H9 (cell line): ENCODE measurements at regions not wholly inside any gene's neighbourhood (a gene's known extent, or its start where the extent isn't known, plus 50 kb on each side); places are given as distances from the start of the nearest gene placed in this dataset.

Source experiments
- DNase-seq: peaks from one replicate; pipeline ENCODE4 v3.0.0-alpha.2; 2017
- H2AFZ ChIP-seq: one replicate; pipeline ENCODE4 v1.6.1; 2013; ENCODE audit warnings: mild to moderate bottlenecking, low read length, control low read depth, moderate library complexity
- H2AK5ac ChIP-seq: 2 replicates; pipeline ENCODE4 v1.6.1; 2013; ENCODE audit warnings: low read length, control low read depth, mixed read lengths; ENCODE audit not compliant: insufficient read length
- H2BK120ac ChIP-seq: one replicate; pipeline ENCODE4 v1.6.1; 2013; ENCODE audit warnings: low read depth, mild to moderate bottlenecking, low read length, control low read depth, inconsistent platforms; ENCODE audit not compliant: poor library complexity, severe bottlenecking
- H2BK12ac ChIP-seq: 2 replicates; pipeline ENCODE4 v1.6.1; 2013; ENCODE audit warnings: low read length, control low read depth, mixed read lengths, low read depth; ENCODE audit not compliant: insufficient read length
- H2BK15ac ChIP-seq: 2 replicates; pipeline ENCODE4 v1.6.1; 2013; ENCODE audit warnings: low read depth, low read length, control low read depth
- H2BK20ac ChIP-seq: one replicate; pipeline ENCODE4 v1.6.1; 2013; ENCODE audit warnings: low read depth, mild to moderate bottlenecking, low read length, control low read depth, inconsistent platforms; ENCODE audit not compliant: poor library complexity, severe bottlenecking
- H2BK5ac ChIP-seq: 2 replicates; pipeline ENCODE4 v1.6.1; 2013; ENCODE audit warnings: low read length, control low read depth, mixed read lengths; ENCODE audit not compliant: insufficient read length
- H3K14ac ChIP-seq: 2 replicates; pipeline ENCODE4 v1.6.1; 2013; ENCODE audit warnings: low read length, control low read depth; ENCODE audit not compliant: insufficient read depth
- H3K18ac ChIP-seq: 2 replicates; pipeline ENCODE4 v1.6.1; 2013; ENCODE audit warnings: low read depth, mild to moderate bottlenecking, mixed read lengths, low read length, control low read depth; ENCODE audit not compliant: insufficient read length
- H3K23ac ChIP-seq: 2 replicates; pipeline ENCODE4 v1.6.1; 2013; ENCODE audit warnings: low read length, control low read depth, mixed read lengths, low read depth; ENCODE audit not compliant: insufficient read length
- H3K23me2 ChIP-seq: 2 replicates; pipeline ENCODE4 v1.6.1; 2013; ENCODE audit warnings: low read depth, mild to moderate bottlenecking, mixed read lengths, low read length, control low read depth; ENCODE audit not compliant: insufficient read length, poor library complexity, severe bottlenecking
- H3K27ac ChIP-seq: 2 replicates; pipeline ENCODE4 v1.5.1; 2013; ENCODE audit warnings: low read length, control low read depth, mixed read lengths, low read depth; ENCODE audit not compliant: insufficient read length
- H3K27me3 ChIP-seq: 2 replicates; pipeline ENCODE4 v1.6.1; 2013; ENCODE audit warnings: low read length, control low read depth, inconsistent platforms; ENCODE audit not compliant: insufficient read depth
- H3K4ac ChIP-seq: 2 replicates; pipeline ENCODE4 v1.6.1; 2013; ENCODE audit warnings: low read depth, mild to moderate bottlenecking, control low read depth, inconsistent platforms, low read length, moderate library complexity
- H3K4me1 ChIP-seq: 2 replicates; pipeline ENCODE4 v1.6.1; 2013; ENCODE audit warnings: low read length, control low read depth, inconsistent platforms; ENCODE audit not compliant: insufficient read depth
- H3K4me2 ChIP-seq: 2 replicates; pipeline ENCODE4 v1.6.1; 2013; ENCODE audit warnings: low read length, control low read depth, mixed read lengths; ENCODE audit not compliant: insufficient read length, insufficient read depth
- H3K56ac ChIP-seq: 2 replicates; pipeline ENCODE4 v1.6.1; 2013; ENCODE audit warnings: low read depth, mild to moderate bottlenecking, mixed read lengths, low read length, control low read depth; ENCODE audit not compliant: insufficient read length
- H3K79me1 ChIP-seq: 2 replicates; pipeline ENCODE4 v1.6.1; 2013; ENCODE audit warnings: low read depth, mild to moderate bottlenecking, moderate library complexity, low read length, control low read depth, inconsistent platforms; ENCODE audit not compliant: insufficient read depth, poor library complexity, severe bottlenecking
- H3K79me2 ChIP-seq: 2 replicates; pipeline ENCODE4 v1.6.1; 2013; ENCODE audit warnings: low read length, control low read depth, inconsistent platforms; ENCODE audit not compliant: insufficient read depth
- H3K9ac ChIP-seq: 2 replicates; pipeline ENCODE4 v1.6.1; 2013; ENCODE audit warnings: low read length, control low read depth, mixed read lengths; ENCODE audit not compliant: insufficient read length; ENCODE audit errors: extremely low read depth
- H3K9me3 ChIP-seq: one replicate; pipeline ENCODE4 v1.6.1; 2013; ENCODE audit warnings: low read depth, low read length, inconsistent platforms; ENCODE audit not compliant: control insufficient read depth
- H3T11ph ChIP-seq: one replicate; pipeline ENCODE4 v1.6.1; 2013; ENCODE audit warnings: mild to moderate bottlenecking, low read length, control low read depth, inconsistent platforms
- H4K20me1 ChIP-seq: one replicate; pipeline ENCODE4 v1.6.1; 2013; ENCODE audit not compliant: control insufficient read depth, insufficient read length, insufficient read depth
- H4K5ac ChIP-seq: 2 replicates; pipeline ENCODE4 v1.6.1; 2013; ENCODE audit warnings: low read depth, mild to moderate bottlenecking, mixed read lengths, low read length, control low read depth; ENCODE audit not compliant: insufficient read length
- H4K8ac ChIP-seq: replicated peaks from 2 replicates; pipeline ENCODE4 v1.6.1; 2013; ENCODE audit warnings: low read length, control low read depth, mixed read lengths, low read depth; ENCODE audit not compliant: insufficient read length
- H4K91ac ChIP-seq: 2 replicates; pipeline ENCODE4 v1.6.1; 2013; ENCODE audit warnings: low read depth, mild to moderate bottlenecking, moderate library complexity, mixed read lengths, low read length, control low read depth; ENCODE audit not compliant: insufficient read length
- H3K27ac Mint-ChIP-seq, 3 experiments: 2 replicates in 2 of 3; 3 replicates in 1 of 3; pipeline ENCODE4 v1.8.0; 2020 to 2021; ENCODE audit warnings: mixed read lengths in 3 of 3, mild to moderate bottlenecking in 1 of 3, moderate library complexity in 1 of 3
- H3K27me3 Mint-ChIP-seq: 2 replicates; pipeline ENCODE4 v1.8.0; 2021; ENCODE audit warnings: low read depth, mild to moderate bottlenecking, moderate library complexity, mixed read lengths
- H3K36me3 Mint-ChIP-seq, 3 experiments: 2 replicates in 2 of 3; 3 replicates in 1 of 3; pipeline ENCODE4 v1.8.0; 2020 to 2021; ENCODE audit warnings: low read depth in 3 of 3, mixed read lengths in 3 of 3; ENCODE audit not compliant: insufficient read depth in 1 of 3
- H3K4me1 Mint-ChIP-seq, 2 experiments: 2 replicates each; pipeline ENCODE4 v1.8.0; 2020; ENCODE audit warnings: mixed read lengths in 2 of 2
- H3K4me3 Mint-ChIP-seq, 2 experiments: 2 replicates in 1 of 2; 3 replicates in 1 of 2; pipeline ENCODE4 v1.8.0; 2020 to 2021; ENCODE audit warnings: mild to moderate bottlenecking in 2 of 2, mixed read lengths in 2 of 2, moderate library complexity in 1 of 2
- H3K9me3 Mint-ChIP-seq, 2 experiments: 2 replicates in 1 of 2; 3 replicates in 1 of 2; pipeline ENCODE4 v1.8.0; 2020; ENCODE audit warnings: mild to moderate bottlenecking in 2 of 2, mixed read lengths in 2 of 2, moderate library complexity in 1 of 2
- CTCF ChIP-seq: fragments of 200-600 bp; sonication (generic); conservative IDR thresholded peaks from 3 replicates; pipeline ENCODE4 v1.8.0; 2021; ENCODE audit warnings: antibody characterized with exemption, mild to moderate bottlenecking
- WGBS: extraction: QIAGEN DNeasy Blood & Tissue Kit; methylation state at CpG from one replicate; pipeline ENCODE4 v1.1.7; 2013; ENCODE audit warnings: missing lambda C conversion rate, low lambda C conversion rate, mixed read lengths; ENCODE audit not compliant: insufficient read length; ENCODE audit errors: extremely low coverage; 5-methylcytosine and 5-hydroxymethylcytosine counted together

- H4K8ac ChIP-seq, result no peak overlapping the region
- H3K9me3 ChIP-seq, result no peaks in the 10 kb centered on the region
- TF ChIP-seq CTCF, result no peak
- no peak overlapping the region for H3K4me3 Mint-ChIP-seq
- H3K27me3 Mint-ChIP-seq, result no peaks in the 10 kb centered on the region; the same call in 1 of the 2 replicates
- H4K5ac ChIP-seq, result no peak overlapping the region
- H3K23ac ChIP-seq, result no peak overlapping the region
- H3K79me2 ChIP-seq, result no peaks in the 10 kb centered on the region
- no peak overlapping the region for H2BK12ac ChIP-seq
- H3K27ac ChIP-seq, result no peak overlapping the region
- WGBS, result no CpG with 5 or more reads among the region's 1 CpG
- H4K20me1 ChIP-seq, result no peaks in the 10 kb centered on the region
- H3K56ac ChIP-seq, result no peak overlapping the region
- H3K9ac ChIP-seq, result no peak overlapping the region
- no peaks in the 10 kb centered on the region for H3K23me2 ChIP-seq
- H3K27ac Mint-ChIP-seq, result no peak overlapping the region
- H2AK5ac ChIP-seq, result no peak overlapping the region
- H2BK120ac ChIP-seq, result no peak overlapping the region
- H3K14ac ChIP-seq, result no peak overlapping the region
- no peaks in the 10 kb centered on the region for H3K36me3 Mint-ChIP-seq
- H3K79me1 ChIP-seq, result no peaks in the 10 kb centered on the region
- 0 out of 2 replicates have a peak, but pooled peaks cover 3% of the 10 kb centered on the region for H3K4me1 ChIP-seq
- no peaks in the 10 kb centered on the region for H3K27me3 ChIP-seq
- H2BK15ac ChIP-seq, result no peak overlapping the region
- DNase-seq, result no peak
- peaks cover 8 to 11% of the 10 kb centered on the region in 2 experiments for H3K4me1 Mint-ChIP-seq
- H3K4ac ChIP-seq, result no peak overlapping the region
- H2AFZ ChIP-seq, result no peak overlapping the region
- H4K91ac ChIP-seq, result no peak overlapping the region
- no peak overlapping the region for H3K18ac ChIP-seq
- no peaks in the 10 kb centered on the region for H3K9me3 Mint-ChIP-seq
- no peak overlapping the region for H3T11ph ChIP-seq
- H3K4me2 ChIP-seq, result no peak overlapping the region
- no peak overlapping the region for H2BK20ac ChIP-seq
- no peak overlapping the region for H2BK5ac ChIP-seq
Observed at GRCh38 chr2:72014831-72015230, 132.8 kb downstream of the CYP26B1 start.
